ENCODE measurements at regions not wholly inside any gene's neighbourhood (a gene's known extent, or its start where the extent isn't known, plus 50 kb on each side); places are given as distances from the start of the nearest gene placed in this dataset.

DNA sequence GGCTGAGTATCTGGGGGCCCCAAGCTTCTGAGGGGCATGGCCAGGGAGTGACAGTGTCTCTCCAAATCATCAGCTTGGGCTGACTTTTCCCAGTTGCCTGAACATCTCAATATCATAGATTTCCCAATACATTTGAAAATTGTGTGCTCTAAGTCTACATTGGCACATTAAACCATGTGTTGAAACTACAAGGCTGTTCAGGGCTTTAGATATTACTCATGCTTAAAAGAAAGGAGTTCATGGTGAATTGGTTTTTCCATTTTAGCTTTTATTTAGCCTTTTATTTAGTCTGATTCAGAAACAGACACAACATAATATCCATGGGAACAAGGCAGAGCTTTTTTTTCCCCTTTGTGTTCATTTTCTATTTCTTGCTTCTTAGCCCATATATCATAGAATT, 49.9 kb upstream of the GALR1 start:
- Histone ChIP-seq H3K4me3 (no peak overlapping the region), H3K27me3 (no peaks in the 10 kb centered on the region), H3K27ac (no peak overlapping the region), H3K36me3 (replicated peaks in 1 of 2) (no peaks in the 10 kb centered on the region), H3K9me3 (replicated peaks in 1 of 3) (no peaks in the 10 kb centered on the region), H3K4me1 (replicated peaks in 1 of 2) (no peaks in the 10 kb centered on the region)
- no peak for DNase-seq
- no peak for TF ChIP-seq POLR2A (IDR thresholded peaks at IDR 0.05)
- TF ChIP-seq, protein P1, sequence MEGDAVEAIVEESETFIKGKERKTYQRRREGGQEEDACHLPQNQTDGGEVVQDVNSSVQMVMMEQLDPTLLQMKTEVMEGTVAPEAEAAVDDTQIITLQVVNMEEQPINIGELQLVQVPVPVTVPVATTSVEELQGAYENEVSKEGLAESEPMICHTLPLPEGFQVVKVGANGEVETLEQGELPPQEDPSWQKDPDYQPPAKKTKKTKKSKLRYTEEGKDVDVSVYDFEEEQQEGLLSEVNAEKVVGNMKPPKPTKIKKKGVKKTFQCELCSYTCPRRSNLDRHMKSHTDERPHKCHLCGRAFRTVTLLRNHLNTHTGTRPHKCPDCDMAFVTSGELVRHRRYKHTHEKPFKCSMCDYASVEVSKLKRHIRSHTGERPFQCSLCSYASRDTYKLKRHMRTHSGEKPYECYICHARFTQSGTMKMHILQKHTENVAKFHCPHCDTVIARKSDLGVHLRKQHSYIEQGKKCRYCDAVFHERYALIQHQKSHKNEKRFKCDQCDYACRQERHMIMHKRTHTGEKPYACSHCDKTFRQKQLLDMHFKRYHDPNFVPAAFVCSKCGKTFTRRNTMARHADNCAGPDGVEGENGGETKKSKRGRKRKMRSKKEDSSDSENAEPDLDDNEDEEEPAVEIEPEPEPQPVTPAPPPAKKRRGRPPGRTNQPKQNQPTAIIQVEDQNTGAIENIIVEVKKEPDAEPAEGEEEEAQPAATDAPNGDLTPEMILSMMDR (IDR thresholded peaks at IDR 0.05): no peak
- intact Hi-C loops (cut with DNase I): loop anchor here in 1 of 2 donors (10.0 kb wide), 1 partner anchor 195 kb away; no protein-coding TSS in a partner anchor
